ELF-1 (cell line): ENCODE measurements at regions not wholly inside any gene's neighbourhood (a gene's known extent, or its start where the extent isn't known, plus 50 kb on each side); places are given as distances from the start of the nearest gene placed in this dataset.

Source experiments
- DNase-seq: peaks from one replicate; pipeline ENCODE4 v3.0.0-alpha.2; 2016; ENCODE audit warnings: low read depth, low spot score

GRCh38 chr4:52231526-52231925, 180.4 kb downstream of the SPATA18 start:
- DNase-seq = no peak

GRCh38 chr4:52234561-52235440, 183.7 kb downstream of the SPATA18 start:
- DNase-seq = no peak

GRCh38 chr4:52235552-52236201, 184.6 kb downstream of the SPATA18 start:
- DNase-seq = no peak

- no peak for DNase-seq
Measured at GRCh38 chr4:52241916-52242315, 190.8 kb downstream of the SPATA18 start.

- no peak for DNase-seq
Measured at GRCh38 chr4:52243367-52243766, 192.3 kb downstream of the SPATA18 start.

- DNase-seq = no peak
Measured at GRCh38 chr4:52244103-52244775, 193.1 kb downstream of the SPATA18 start.

GRCh38 chr4:52244848-52245247, 193.7 kb downstream of the SPATA18 start:
- DNase-seq = no peak

GRCh38 chr4:52246827-52247226, 195.7 kb downstream of the SPATA18 start:
- DNase-seq = no peak

GRCh38 chr4:52247941-52248340, 196.8 kb downstream of the SPATA18 start:
- DNase-seq = no peak

- no peak for DNase-seq
Measured at GRCh38 chr4:52248820-52249219, 197.7 kb downstream of the SPATA18 start.

GRCh38 chr4:52249581-52249980, 198.5 kb downstream of the SPATA18 start:
- DNase-seq = no peak

- DNase-seq = no peak
Measured at GRCh38 chr4:52250154-52250553, 199.1 kb downstream of the SPATA18 start.

GRCh38 chr4:52251864-52252263, 200.8 kb downstream of the SPATA18 start:
- DNase-seq = no peak

GRCh38 chr4:52253025-52253424, 201.9 kb downstream of the SPATA18 start:
- DNase-seq = no peak

GRCh38 chr4:52256522-52256921, 205.4 kb downstream of the SPATA18 start:
- DNase-seq = no peak

- DNase-seq = no peak
Measured at GRCh38 chr4:52259978-52260377, 208.9 kb downstream of the SPATA18 start.

GRCh38 chr4:52260514-52261210, 209.6 kb downstream of the SPATA18 start:
- no peak for DNase-seq

- DNase-seq = no peak
Measured at GRCh38 chr4:52263607-52264006, 212.5 kb downstream of the SPATA18 start.

- DNase-seq = no peak
Measured at GRCh38 chr4:52265781-52266525, 214.8 kb downstream of the SPATA18 start.

- DNase-seq = no peak
Measured at GRCh38 chr4:52266537-52267137, 215.5 kb downstream of the SPATA18 start.

- DNase-seq = no peak
Measured at GRCh38 chr4:52269761-52270160, 218.7 kb downstream of the SPATA18 start.
